ENCODE measurements at regions not wholly inside any gene's neighbourhood (a gene's known extent, or its start where the extent isn't known, plus 50 kb on each side); places are given as distances from the start of the nearest gene placed in this dataset.

DNA sequence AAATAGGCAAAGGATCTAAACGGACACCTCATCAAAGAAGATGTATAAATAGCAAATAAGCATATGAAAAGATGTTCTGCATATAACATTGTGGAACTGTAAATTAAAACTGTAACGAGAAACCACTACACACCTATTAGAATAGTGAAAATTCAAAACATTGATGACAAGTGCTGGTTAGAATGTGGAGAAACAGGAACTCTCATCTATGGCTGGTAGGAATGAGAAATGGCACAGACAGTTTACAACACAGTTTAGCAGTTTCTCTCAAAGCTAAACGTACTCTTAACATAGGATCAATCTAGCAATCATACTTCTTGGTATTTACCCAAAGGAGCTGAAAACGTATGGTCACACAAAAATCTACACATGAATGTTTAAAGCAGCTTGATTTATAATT, 126.2 kb downstream of the TRIB2 start:
- no peaks in the 10 kb centered on the region for H3K9me3 ChIP-seq (ENCODE audit: control extremely low read depth in 1 of 5, control insufficient read depth in 4 of 5, insufficient read depth in 2 of 5, low read depth in 1 of 5, low read length in 4 of 5)
- peaks cover 0 to 66% (median 28%) of the 10 kb centered on the region in 5 experiments for H3K27me3 ChIP-seq (replicated peaks in 2 of 5; ENCODE audit: control insufficient read depth in 4 of 5, insufficient read depth in 5 of 5, low read length in 4 of 5)
- CTCF ChIA-PET: no interaction called here
- no peak overlapping the region for H3K27ac ChIP-seq (ENCODE audit: insufficient read depth in 1 of 2, low read depth in 1 of 2, low read length in 2 of 2, poor library complexity in 1 of 2, severe bottlenecking in 2 of 2)
- 29% methylated on average over 1 of the region's 4 CpGs for WGBS (ENCODE audit: insufficient coverage)
- H3K4me1 ChIP-seq (ENCODE audit: control extremely low read depth in 1 of 4, control insufficient read depth in 4 of 4, insufficient read depth in 4 of 4, low read length in 3 of 4): no peaks in the 10 kb centered on the region
- no peaks in the 10 kb centered on the region for H3K36me3 ChIP-seq (ENCODE audit: control insufficient read depth in 4 of 4, insufficient read depth in 4 of 4, low read length in 3 of 4)
- DNase-seq: no peak
- no peak overlapping the region for H3K4me3 ChIP-seq (ENCODE audit: control insufficient read depth in 1 of 7, extremely low read depth in 1 of 7, insufficient read depth in 4 of 7, low read depth in 2 of 7, low read length in 6 of 7)
- POLR2A ChIA-PET: no interaction called here

DNA sequence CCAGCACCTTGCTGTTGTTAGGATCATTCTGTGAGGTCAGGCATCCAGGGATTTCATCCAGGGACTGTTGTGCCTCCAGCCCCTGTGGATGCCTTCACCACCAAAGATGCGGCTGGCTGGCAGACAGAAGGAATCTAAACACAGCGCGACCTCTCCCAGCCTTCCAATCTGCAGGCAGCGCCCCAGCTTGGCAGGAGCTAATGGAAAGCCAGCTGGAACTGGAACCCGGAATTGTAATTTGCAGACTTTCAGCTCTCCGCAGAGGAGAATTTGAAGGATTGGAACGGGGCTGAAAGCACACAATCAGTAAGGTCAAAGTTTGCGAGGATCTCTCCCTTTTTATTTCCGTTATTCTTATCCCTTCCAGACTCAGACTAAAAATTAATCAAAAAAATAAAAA, 127.8 kb downstream of the TRIB2 start:
- Histone ChIP-seq H3K36me3 (ENCODE audit: control insufficient read depth in 4 of 4, insufficient read depth in 4 of 4, low read length in 3 of 4) (no peaks in the 10 kb centered on the region), H3K27me3 (replicated peaks in 2 of 5; ENCODE audit: control insufficient read depth in 4 of 5, insufficient read depth in 5 of 5, low read length in 4 of 5) (peaks cover 0 to 77% (median 28%) of the 10 kb centered on the region in 5 experiments), H3K4me1 (ENCODE audit: control extremely low read depth in 1 of 4, control insufficient read depth in 4 of 4, insufficient read depth in 4 of 4, low read length in 3 of 4) (no peaks in the 10 kb centered on the region), H3K9me3 (ENCODE audit: control extremely low read depth in 1 of 5, control insufficient read depth in 4 of 5, insufficient read depth in 2 of 5, low read depth in 1 of 5, low read length in 4 of 5) (no peaks in the 10 kb centered on the region), H3K27ac (ENCODE audit: insufficient read depth in 1 of 2, low read depth in 1 of 2, low read length in 2 of 2, poor library complexity in 1 of 2, severe bottlenecking in 2 of 2) (no peak overlapping the region), H3K4me3 (ENCODE audit: control insufficient read depth in 1 of 7, extremely low read depth in 1 of 7, insufficient read depth in 4 of 7, low read depth in 2 of 7, low read length in 6 of 7) (no peak overlapping the region)
- no peak for DNase-seq
- ChIA-PET CTCF (no interaction called here), POLR2A (interaction anchor here (0.6 kb wide), 1 partner anchor 52 kb away, joined by 3 read pairs; no protein-coding TSS in a partner anchor)
- 97% methylated on average over 3 of the region's 9 CpGs for WGBS (ENCODE audit: insufficient coverage)

GRCh38 chr2:12847694-12848575, 131.2 kb downstream of the TRIB2 start:
- ChIA-PET CTCF (no interaction called here), POLR2A (no interaction called here)
- no peak overlapping the region for H3K4me3 ChIP-seq (ENCODE audit: control insufficient read depth in 1 of 7, extremely low read depth in 1 of 7, insufficient read depth in 4 of 7, low read depth in 2 of 7, low read length in 6 of 7)
- no peaks in the 10 kb centered on the region for H3K4me1 ChIP-seq (ENCODE audit: control extremely low read depth in 1 of 4, control insufficient read depth in 4 of 4, insufficient read depth in 4 of 4, low read length in 3 of 4)
- no peak for DNase-seq
- H3K27me3 ChIP-seq (replicated peaks in 2 of 5; ENCODE audit: control insufficient read depth in 4 of 5, insufficient read depth in 5 of 5, low read length in 4 of 5): peaks cover 0 to 67% (median 25%) of the 10 kb centered on the region in 5 experiments
- H3K36me3 ChIP-seq (ENCODE audit: control insufficient read depth in 4 of 4, insufficient read depth in 4 of 4, low read length in 3 of 4): no peaks in the 10 kb centered on the region
- H3K9me3 ChIP-seq (ENCODE audit: control extremely low read depth in 1 of 5, control insufficient read depth in 4 of 5, insufficient read depth in 2 of 5, low read depth in 1 of 5, low read length in 4 of 5): peaks cover 0 to 2% (median 2%) of the 10 kb centered on the region in 5 experiments
- WGBS (ENCODE audit: insufficient coverage): 100% methylated on average over 6 of the region's 7 CpGs
- H3K27ac ChIP-seq (ENCODE audit: insufficient read depth in 1 of 2, low read depth in 1 of 2, low read length in 2 of 2, poor library complexity in 1 of 2, severe bottlenecking in 2 of 2): no peak overlapping the region

DNA sequence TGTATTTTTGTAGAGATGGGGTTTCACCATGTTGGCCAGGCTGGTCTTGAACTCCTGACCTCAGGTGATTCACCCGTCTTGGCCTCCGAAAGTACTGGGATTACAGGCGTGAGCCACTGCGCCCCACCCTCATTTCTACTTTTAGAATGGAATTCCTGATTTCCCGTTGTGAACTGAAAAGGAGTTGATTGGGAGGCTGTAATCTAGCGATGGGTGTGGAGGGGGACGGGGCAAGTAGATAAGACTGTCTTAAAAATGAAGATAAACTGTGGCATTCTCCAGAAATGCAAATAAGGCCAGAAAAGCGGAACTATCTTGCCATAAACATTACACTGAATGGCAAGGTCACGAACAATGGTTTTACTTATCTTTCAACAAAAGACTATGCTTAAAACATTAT, 135.4 kb downstream of the TRIB2 start:
- H3K4me1 ChIP-seq (ENCODE audit: control extremely low read depth in 1 of 4, control insufficient read depth in 4 of 4, insufficient read depth in 4 of 4, low read length in 3 of 4): peaks cover 6 to 14% (median 11%) of the 10 kb centered on the region in 4 experiments
- H3K27ac ChIP-seq (ENCODE audit: insufficient read depth in 1 of 2, low read depth in 1 of 2, low read length in 2 of 2, poor library complexity in 1 of 2, severe bottlenecking in 2 of 2): no peak overlapping the region
- 92% methylated on average over 5 of the region's 9 CpGs for WGBS (ENCODE audit: insufficient coverage)
- POLR2A ChIA-PET: no interaction called here
- H3K4me3 ChIP-seq (ENCODE audit: control insufficient read depth in 1 of 7, extremely low read depth in 1 of 7, insufficient read depth in 4 of 7, low read depth in 2 of 7, low read length in 6 of 7): no peak overlapping the region
- H3K27me3 ChIP-seq (replicated peaks in 2 of 5; ENCODE audit: control insufficient read depth in 4 of 5, insufficient read depth in 5 of 5, low read length in 4 of 5): peaks cover 0 to 66% (median 19%) of the 10 kb centered on the region in 5 experiments
- H3K9me3 ChIP-seq (ENCODE audit: control extremely low read depth in 1 of 5, control insufficient read depth in 4 of 5, insufficient read depth in 2 of 5, low read depth in 1 of 5, low read length in 4 of 5): peaks cover 0 to 15% (median 9%) of the 10 kb centered on the region in 5 experiments
- no peaks in the 10 kb centered on the region for H3K36me3 ChIP-seq (ENCODE audit: control insufficient read depth in 4 of 4, insufficient read depth in 4 of 4, low read length in 3 of 4)
- CTCF ChIA-PET: interaction anchor here (0.6 kb wide), 1 partner anchor 31 kb away, joined by 3 read pairs; no protein-coding TSS in a partner anchor
- peak; percentile 6 to 47 (median 28) for DNase-seq

- Histone ChIP-seq H3K4me1 (ENCODE audit: control extremely low read depth in 1 of 4, control insufficient read depth in 4 of 4, insufficient read depth in 4 of 4, low read length in 3 of 4) (peaks cover 12 to 24% (median 19%) of the 10 kb centered on the region in 4 experiments), H3K9me3 (ENCODE audit: control extremely low read depth in 1 of 5, control insufficient read depth in 4 of 5, insufficient read depth in 2 of 5, low read depth in 1 of 5, low read length in 4 of 5) (peaks cover 0 to 16% (median 9%) of the 10 kb centered on the region in 5 experiments), H3K36me3 (ENCODE audit: control insufficient read depth in 4 of 4, insufficient read depth in 4 of 4, low read length in 3 of 4) (no peaks in the 10 kb centered on the region), H3K27ac (ENCODE audit: insufficient read depth in 1 of 2, low read depth in 1 of 2, low read length in 2 of 2, poor library complexity in 1 of 2, severe bottlenecking in 2 of 2) (no peak overlapping the region), H3K27me3 (replicated peaks in 2 of 5; ENCODE audit: control insufficient read depth in 4 of 5, insufficient read depth in 5 of 5, low read length in 4 of 5) (peaks cover 2 to 64% (median 18%) of the 10 kb centered on the region in 5 experiments), H3K4me3 (ENCODE audit: control insufficient read depth in 1 of 7, extremely low read depth in 1 of 7, insufficient read depth in 4 of 7, low read depth in 2 of 7, low read length in 6 of 7) (no peak overlapping the region)
- POLR2A ChIA-PET: no interaction called here
- WGBS (ENCODE audit: insufficient coverage): 96% methylated on average over 23 of the region's 28 CpGs
- CTCF ChIA-PET: no interaction called here
- no peak for DNase-seq
Measured at GRCh38 chr2:12854001-12854530, 137.3 kb downstream of the TRIB2 start.

DNA sequence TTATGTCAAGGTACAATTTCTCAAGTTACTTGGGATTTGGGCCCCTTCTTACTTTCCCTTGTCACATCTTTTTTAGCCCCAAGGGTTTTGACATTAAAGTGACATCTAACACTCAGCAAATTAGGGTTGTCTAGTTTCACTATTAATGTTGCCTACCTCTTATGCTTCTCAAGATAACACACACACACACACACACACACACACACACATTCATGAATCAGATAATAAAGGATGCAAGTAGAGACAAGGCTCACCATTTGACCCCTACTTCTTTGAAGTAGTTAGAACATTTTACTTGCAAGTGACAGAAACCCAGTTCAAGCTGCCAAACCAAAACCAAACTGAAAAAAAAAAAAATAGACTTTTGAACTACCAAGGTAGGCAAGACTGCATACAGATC, 138.8 kb downstream of the TRIB2 start:
- H3K36me3 ChIP-seq (ENCODE audit: control insufficient read depth in 4 of 4, insufficient read depth in 4 of 4, low read length in 3 of 4): no peaks in the 10 kb centered on the region
- peaks cover 2 to 66% (median 10%) of the 10 kb centered on the region in 5 experiments for H3K27me3 ChIP-seq (replicated peaks in 2 of 5; ENCODE audit: control insufficient read depth in 4 of 5, insufficient read depth in 5 of 5, low read length in 4 of 5)
- DNase-seq: peak in 1 of 3 donors; percentile 9
- peaks cover 12 to 24% (median 19%) of the 10 kb centered on the region in 4 experiments for H3K4me1 ChIP-seq (ENCODE audit: control extremely low read depth in 1 of 4, control insufficient read depth in 4 of 4, insufficient read depth in 4 of 4, low read length in 3 of 4)
- ChIA-PET POLR2A (interaction anchor here (0.7 kb wide), 1 partner anchor 1087 kb away, joined by 3 read pairs; no protein-coding TSS in a partner anchor), CTCF (no interaction called here)
- H3K9me3 ChIP-seq (ENCODE audit: control extremely low read depth in 1 of 5, control insufficient read depth in 4 of 5, insufficient read depth in 2 of 5, low read depth in 1 of 5, low read length in 4 of 5): peaks cover 3 to 26% (median 11%) of the 10 kb centered on the region in 5 experiments
- H3K27ac ChIP-seq (ENCODE audit: insufficient read depth in 1 of 2, low read depth in 1 of 2, low read length in 2 of 2, poor library complexity in 1 of 2, severe bottlenecking in 2 of 2): no peak overlapping the region
- no peak overlapping the region for H3K4me3 ChIP-seq (ENCODE audit: control insufficient read depth in 1 of 7, extremely low read depth in 1 of 7, insufficient read depth in 4 of 7, low read depth in 2 of 7, low read length in 6 of 7)

Data from common myeloid progenitor, CD34-positive (primary cell).